Erythroblast (primary cell): ENCODE measurements at regions not wholly inside any gene's neighbourhood (a gene's known extent, or its start where the extent isn't known, plus 50 kb on each side); places are given as distances from the start of the nearest gene placed in this dataset.
"Not testable (repeated sequence)": the region's sequence is repeated elsewhere in the genome, so short reads cannot be mapped to it uniquely, and the experiment has no call there.

Experiments used
- DNase-seq, 2 experiments: peaks; one replicate each; lab custom pipeline; 2025; lab: John Stamatoyannopoulos, UW
- GATA1 ChIP-seq: IDR thresholded peaks from 2 replicates; pipeline ENCODE4 v1.6.1; 2011; ENCODE audit warnings: low read depth, mild to moderate bottlenecking, control low read depth, low read length, moderate library complexity
- POLR2A ChIP-seq: IDR thresholded peaks from 2 replicates; pipeline ENCODE4 v1.6.1; 2011; ENCODE audit warnings: mild to moderate bottlenecking, low read length

DNA sequence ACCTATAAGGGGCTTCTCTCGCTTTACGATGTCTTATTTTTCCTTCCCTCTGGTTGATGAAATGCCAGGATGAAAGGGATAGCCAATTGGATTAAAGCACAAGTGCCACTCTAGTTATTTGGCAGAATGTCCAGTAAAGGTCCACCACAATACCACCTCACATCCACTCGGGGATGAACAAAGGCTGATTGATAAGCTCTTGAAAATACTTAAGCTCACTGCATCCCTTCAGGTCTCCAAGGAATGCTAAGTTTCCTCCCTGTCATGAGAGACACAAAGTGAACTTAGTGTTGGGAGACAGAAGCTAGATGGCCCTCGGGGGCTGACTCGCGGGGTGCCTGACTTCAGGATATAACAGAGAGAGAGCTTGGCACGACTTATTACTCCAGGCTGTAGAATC, 185.9 kb upstream of the ZNF644 start:
- DNase-seq, result not testable (repeated sequence)

DNA sequence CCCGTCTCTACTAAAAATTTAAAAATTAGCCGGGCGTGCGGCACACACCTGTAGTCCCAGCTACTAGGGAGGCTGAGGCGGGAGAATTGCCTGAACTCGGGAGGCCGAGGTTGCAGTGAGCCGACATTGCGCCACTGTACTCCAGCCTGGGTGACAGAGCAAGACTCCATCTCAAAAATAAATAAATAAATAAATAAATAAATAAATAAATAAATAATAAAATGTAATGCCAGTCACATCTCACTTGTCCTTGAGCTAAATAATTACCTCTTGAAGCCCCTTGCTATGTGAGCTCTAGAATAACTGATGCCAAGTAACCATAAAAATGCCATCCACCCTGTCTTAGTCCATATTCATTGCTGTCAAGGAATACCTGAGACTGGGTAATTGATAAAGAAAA, 182.3 kb upstream of the ZNF644 start:
- DNase-seq, result not testable (repeated sequence)

GRCh38 chr1:91201694-91202093, 179.9 kb upstream of the ZNF644 start:
- DNase-seq, result no peak
- TF ChIP-seq GATA1 (no peak), POLR2A (no peak)

DNA sequence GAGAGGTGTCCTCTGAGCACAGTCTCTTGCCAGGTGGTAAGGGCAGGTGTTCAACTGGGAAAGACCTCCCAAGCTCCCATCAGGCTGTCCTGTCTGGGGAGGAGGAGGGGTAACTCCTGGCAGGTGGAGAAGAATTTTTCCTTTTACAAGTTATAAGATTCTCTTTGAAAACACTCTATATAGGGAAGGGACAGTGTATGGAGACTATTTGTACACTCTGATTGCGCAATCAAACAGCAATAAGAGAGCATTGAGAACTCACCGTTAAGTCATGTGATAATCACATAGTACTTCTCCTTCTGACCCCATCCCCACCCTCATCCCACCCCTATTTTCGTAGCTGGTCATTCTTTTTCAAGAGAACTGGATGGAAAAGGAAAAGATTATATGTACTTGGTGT, 179.3 kb upstream of the ZNF644 start:
- no peak for DNase-seq
- TF ChIP-seq GATA1 (no peak), POLR2A (no peak)

GRCh38 chr1:91200675-91201074, 178.8 kb upstream of the ZNF644 start:
- no peak for DNase-seq
- no peak for TF ChIP-seq POLR2A
- no peak for TF ChIP-seq GATA1

DNA sequence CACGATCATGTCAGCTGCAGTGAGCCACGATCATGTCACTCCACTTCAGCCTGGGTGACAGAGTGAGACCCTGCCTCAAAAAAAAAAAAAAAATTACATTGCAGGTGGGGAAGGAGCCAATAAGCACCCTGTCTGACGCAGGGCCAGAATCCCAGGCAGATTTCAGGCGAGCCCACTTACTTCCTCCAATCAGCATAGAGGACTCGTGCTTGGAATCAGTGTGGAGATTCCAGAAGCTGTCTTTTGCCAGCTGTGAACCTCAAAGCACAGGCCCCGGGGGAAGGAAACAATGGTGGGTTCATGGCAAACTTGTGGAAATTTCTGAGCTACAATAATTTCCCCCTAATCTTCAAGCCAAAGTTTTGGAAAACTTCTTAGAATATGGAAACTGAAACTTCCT, 178.2 kb upstream of the ZNF644 start:
- no peak for DNase-seq
- TF ChIP-seq POLR2A, result no peak

DNA sequence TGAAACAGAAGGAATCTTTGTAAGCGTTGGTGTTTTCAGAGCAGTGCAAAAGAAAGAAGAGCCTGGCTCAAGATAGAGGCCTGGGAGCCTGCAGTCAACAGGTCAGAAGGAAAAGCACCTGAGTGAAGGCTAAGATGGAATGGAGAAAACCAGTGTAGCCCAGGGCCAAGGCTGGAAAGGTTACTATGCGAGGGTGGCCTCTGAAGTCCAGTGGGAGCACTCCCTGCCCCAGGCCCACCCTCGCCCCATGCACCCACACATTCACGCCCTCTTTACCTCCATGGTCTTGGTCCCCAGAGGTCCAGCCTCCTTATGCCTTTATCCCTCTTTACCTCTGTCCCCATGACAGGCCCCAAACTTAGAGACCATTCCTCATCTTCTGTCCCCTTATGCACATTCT, 169.2 kb upstream of the ZNF644 start:
- no peak for DNase-seq
- TF ChIP-seq POLR2A (no peak), GATA1 (no peak)

DNA sequence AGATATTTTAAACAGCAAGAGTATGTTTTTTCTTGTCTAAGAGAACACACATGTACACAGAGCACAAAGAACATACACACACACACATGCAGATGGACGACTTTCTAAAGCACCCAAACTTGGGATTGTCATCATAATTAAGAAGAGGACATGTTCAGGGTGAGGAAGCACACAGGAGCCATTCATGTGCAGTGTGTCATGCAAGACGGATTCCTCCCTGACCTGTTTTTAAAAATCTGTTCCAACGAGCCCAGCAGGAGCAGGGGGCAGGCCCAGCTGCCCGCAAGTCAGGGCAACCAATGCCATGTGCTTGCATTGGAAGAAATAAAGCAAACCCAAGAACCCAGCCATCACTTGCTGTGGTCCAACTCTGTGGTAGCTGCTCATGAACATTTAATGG, 167.3 kb upstream of the ZNF644 start:
- TF ChIP-seq POLR2A (no peak), GATA1 (no peak)
- no peak for DNase-seq

DNA sequence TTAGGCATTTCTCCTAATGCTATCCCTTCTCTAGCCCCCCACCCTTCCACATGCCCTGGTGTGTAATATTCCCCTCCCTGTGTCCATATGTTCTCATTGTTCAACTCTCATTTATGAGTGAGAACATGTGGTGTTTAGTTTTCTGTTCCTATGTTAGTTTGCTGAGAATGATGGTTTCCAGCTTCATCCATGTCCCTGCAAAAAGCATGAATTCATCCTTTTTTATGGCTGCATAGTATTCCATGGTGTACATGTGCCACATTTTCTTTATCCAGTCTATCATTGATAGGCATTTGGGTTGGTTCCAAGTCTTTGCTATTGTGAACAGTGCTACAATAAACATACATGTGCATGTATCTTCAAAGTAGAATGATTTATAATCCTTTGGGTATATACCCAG, 161.0 kb upstream of the ZNF644 start:
- not testable (repeated sequence) for DNase-seq

- TF ChIP-seq POLR2A, result no peak
- TF ChIP-seq GATA1, result no peak
- no peak for DNase-seq
Observed at GRCh38 chr1:91176250-91176649, 154.4 kb upstream of the ZNF644 start.

DNA sequence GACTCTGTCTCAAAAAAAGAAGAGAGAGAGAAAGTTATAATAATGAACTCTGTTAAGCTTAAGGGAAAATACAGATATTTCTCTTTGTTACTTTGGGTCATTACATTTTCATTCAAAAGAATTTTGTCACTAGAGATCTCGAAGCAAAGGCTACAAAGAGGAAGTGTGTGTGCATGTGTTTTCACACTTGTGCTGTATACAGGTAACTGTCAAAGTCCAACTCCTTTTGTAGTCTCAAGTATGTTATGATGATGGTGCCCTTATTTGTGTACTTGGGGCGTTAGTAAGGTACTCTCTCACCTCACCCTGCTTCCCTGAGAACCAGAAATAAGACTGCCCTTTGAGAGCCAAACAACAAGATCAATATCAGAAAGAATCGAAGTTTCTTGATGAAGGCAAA, 152.9 kb upstream of the ZNF644 start:
- no peak for DNase-seq
- no peak for TF ChIP-seq POLR2A
- no peak for TF ChIP-seq GATA1

GRCh38 chr1:91173346-91173890, 151.6 kb upstream of the ZNF644 start:
- no peak for DNase-seq
- TF ChIP-seq GATA1 (no peak), POLR2A (no peak)

- no peak for TF ChIP-seq POLR2A
- TF ChIP-seq GATA1, result no peak
- no peak for DNase-seq
Observed at GRCh38 chr1:91172541-91172940, 150.7 kb upstream of the ZNF644 start.

GRCh38 chr1:91171898-91172297, 150.1 kb upstream of the ZNF644 start:
- no peak for DNase-seq
- no peak for TF ChIP-seq GATA1
- TF ChIP-seq POLR2A, result no peak

- TF ChIP-seq POLR2A (no peak), GATA1 (no peak)
- DNase-seq, result no peak
Observed at GRCh38 chr1:91170571-91170970, 148.7 kb upstream of the ZNF644 start.

- TF ChIP-seq GATA1 (no peak), POLR2A (no peak)
- peak; percentile 59 to 69 for DNase-seq
Observed at GRCh38 chr1:91166106-91166712, 144.4 kb upstream of the ZNF644 start.
